ENCODE measurements at regions not wholly inside any gene's neighbourhood (a gene's known extent, or its start where the extent isn't known, plus 50 kb on each side); places are given as distances from the start of the nearest gene placed in this dataset.

DNA sequence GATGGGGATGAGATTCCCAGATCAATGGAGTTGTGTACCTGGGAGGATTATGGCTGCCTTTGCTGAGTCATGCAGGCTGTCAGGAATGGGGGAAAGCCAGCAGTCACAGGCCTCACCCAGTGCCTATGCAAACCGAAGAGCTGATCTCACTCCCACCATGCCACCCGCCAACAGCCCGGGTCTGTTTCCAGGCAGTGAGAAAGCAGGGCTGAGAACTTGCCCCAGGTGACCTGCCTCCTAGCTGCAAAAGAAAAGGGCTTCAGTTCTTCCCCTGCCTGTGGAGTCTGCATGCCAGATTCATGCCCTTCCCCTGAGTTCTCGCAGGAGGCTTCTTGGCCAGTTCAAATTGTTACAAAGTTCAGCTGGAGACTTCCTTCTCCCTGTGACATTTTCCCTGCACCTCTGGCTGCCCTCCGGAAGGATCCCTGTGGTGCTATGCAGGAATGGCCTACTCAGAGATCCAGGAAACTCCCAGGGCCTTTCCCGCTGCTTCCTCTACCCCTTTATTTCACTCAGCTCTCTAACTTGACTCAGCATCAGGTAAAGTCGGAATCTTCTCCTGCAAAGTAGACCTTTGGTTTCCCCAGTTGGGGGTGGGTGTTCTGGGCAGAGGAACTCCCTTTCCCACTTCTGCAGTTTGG, 71.5 kb upstream of the B3GAT2 start:
- ATAC-seq (ENCODE audit: insufficient read depth, low read depth), result no peak
- no peak overlapping the region for H3K4me2 ChIP-seq (ENCODE audit: insufficient read depth, low read length)
- H3K4me1 ChIP-seq (ENCODE audit: insufficient read depth, low read length), result no peaks in the 10 kb centered on the region
- no peak overlapping the region for H3K9ac ChIP-seq (ENCODE audit: low read depth, low read length)
- no peak for TF ChIP-seq EZH2 (IDR thresholded peaks at IDR 0.05; ENCODE audit: borderline replicate concordance, low read depth, low read length, severe bottlenecking)
- TF ChIP-seq, protein P1, sequence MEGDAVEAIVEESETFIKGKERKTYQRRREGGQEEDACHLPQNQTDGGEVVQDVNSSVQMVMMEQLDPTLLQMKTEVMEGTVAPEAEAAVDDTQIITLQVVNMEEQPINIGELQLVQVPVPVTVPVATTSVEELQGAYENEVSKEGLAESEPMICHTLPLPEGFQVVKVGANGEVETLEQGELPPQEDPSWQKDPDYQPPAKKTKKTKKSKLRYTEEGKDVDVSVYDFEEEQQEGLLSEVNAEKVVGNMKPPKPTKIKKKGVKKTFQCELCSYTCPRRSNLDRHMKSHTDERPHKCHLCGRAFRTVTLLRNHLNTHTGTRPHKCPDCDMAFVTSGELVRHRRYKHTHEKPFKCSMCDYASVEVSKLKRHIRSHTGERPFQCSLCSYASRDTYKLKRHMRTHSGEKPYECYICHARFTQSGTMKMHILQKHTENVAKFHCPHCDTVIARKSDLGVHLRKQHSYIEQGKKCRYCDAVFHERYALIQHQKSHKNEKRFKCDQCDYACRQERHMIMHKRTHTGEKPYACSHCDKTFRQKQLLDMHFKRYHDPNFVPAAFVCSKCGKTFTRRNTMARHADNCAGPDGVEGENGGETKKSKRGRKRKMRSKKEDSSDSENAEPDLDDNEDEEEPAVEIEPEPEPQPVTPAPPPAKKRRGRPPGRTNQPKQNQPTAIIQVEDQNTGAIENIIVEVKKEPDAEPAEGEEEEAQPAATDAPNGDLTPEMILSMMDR (IDR thresholded peaks at IDR 0.05; ENCODE audit: borderline replicate concordance, extremely low read depth, low read length, poor library complexity, severe bottlenecking), result no peak
- H3K27ac ChIP-seq (ENCODE audit: low read length), result no peak overlapping the region
- H3K27me3 ChIP-seq (ENCODE audit: insufficient read depth, low read length, poor library complexity), result no peaks in the 10 kb centered on the region
- no peaks in the 10 kb centered on the region for H4K20me1 ChIP-seq (ENCODE audit: insufficient read depth, low read length)
- no peak for DNase-seq
- no peaks in the 10 kb centered on the region for H3K79me2 ChIP-seq (ENCODE audit: insufficient read depth, low read length)
- H3K4me3 ChIP-seq (ENCODE audit: low read depth in 1 of 2, low read length in 2 of 2), result no peak overlapping the region
- no peaks in the 10 kb centered on the region for H3K36me3 ChIP-seq (ENCODE audit: insufficient read depth, low read length)
- no peak overlapping the region for H2AFZ ChIP-seq (ENCODE audit: low read depth, low read length)
- H3K9me3 ChIP-seq (ENCODE audit: insufficient read depth, low read length, severe bottlenecking), result no peaks in the 10 kb centered on the region

DNA sequence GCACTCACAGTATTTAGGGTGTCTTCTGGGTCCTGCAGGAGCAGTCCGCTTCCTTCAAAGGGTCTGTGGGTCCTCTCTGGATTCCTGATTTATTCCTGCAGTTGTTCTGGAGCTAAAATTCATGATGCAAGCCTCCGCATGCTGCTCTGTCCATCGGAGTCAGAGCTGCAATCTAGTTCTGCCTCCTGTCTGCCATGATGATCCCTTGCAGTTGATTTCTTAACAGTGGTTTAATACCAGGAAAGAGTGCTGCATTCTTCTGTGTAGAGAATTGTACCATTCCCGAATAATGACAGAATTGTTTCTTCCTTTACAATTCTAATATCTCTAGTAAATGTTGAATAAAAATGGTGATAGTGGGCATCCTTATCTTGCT, 72.0 kb upstream of the B3GAT2 start:
- no peak for DNase-seq
- H3K4me1 ChIP-seq (ENCODE audit: insufficient read depth, low read length), result no peaks in the 10 kb centered on the region
- no peaks in the 10 kb centered on the region for H3K36me3 ChIP-seq (ENCODE audit: insufficient read depth, low read length)
- H3K27ac ChIP-seq (ENCODE audit: low read length), result no peak overlapping the region
- H4K20me1 ChIP-seq (ENCODE audit: insufficient read depth, low read length), result no peaks in the 10 kb centered on the region
- H3K4me2 ChIP-seq (ENCODE audit: insufficient read depth, low read length), result no peak overlapping the region
- no peak overlapping the region for H2AFZ ChIP-seq (ENCODE audit: low read depth, low read length)
- H3K27me3 ChIP-seq (ENCODE audit: insufficient read depth, low read length, poor library complexity), result no peaks in the 10 kb centered on the region
- H3K4me3 ChIP-seq (ENCODE audit: low read depth in 1 of 2, low read length in 2 of 2), result no peak overlapping the region
- H3K79me2 ChIP-seq (ENCODE audit: insufficient read depth, low read length), result no peaks in the 10 kb centered on the region
- TF ChIP-seq EZH2 (IDR thresholded peaks at IDR 0.05; ENCODE audit: borderline replicate concordance, low read depth, low read length, severe bottlenecking), result no peak
- TF ChIP-seq, protein P1 (IDR thresholded peaks at IDR 0.05; ENCODE audit: borderline replicate concordance, extremely low read depth, low read length, poor library complexity, severe bottlenecking), result no peak
- no peak overlapping the region for H3K9ac ChIP-seq (ENCODE audit: low read depth, low read length)
- no peaks in the 10 kb centered on the region for H3K9me3 ChIP-seq (ENCODE audit: insufficient read depth, low read length, severe bottlenecking)
- no peak for ATAC-seq (ENCODE audit: insufficient read depth, low read depth)

- Histone ChIP-seq H3K4me1 (ENCODE audit: insufficient read depth, low read length) (no peaks in the 10 kb centered on the region), H3K27ac (ENCODE audit: low read length) (no peak overlapping the region), H3K4me2 (ENCODE audit: insufficient read depth, low read length) (no peak overlapping the region), H3K79me2 (ENCODE audit: insufficient read depth, low read length) (no peaks in the 10 kb centered on the region), H2AFZ (ENCODE audit: low read depth, low read length) (no peak overlapping the region), H4K20me1 (ENCODE audit: insufficient read depth, low read length) (no peaks in the 10 kb centered on the region), H3K9ac (ENCODE audit: low read depth, low read length) (no peak overlapping the region), H3K4me3 (ENCODE audit: low read depth in 1 of 2, low read length in 2 of 2) (no peak overlapping the region), H3K27me3 (ENCODE audit: insufficient read depth, low read length, poor library complexity) (no peaks in the 10 kb centered on the region), H3K9me3 (ENCODE audit: insufficient read depth, low read length, severe bottlenecking) (no peaks in the 10 kb centered on the region), H3K36me3 (ENCODE audit: insufficient read depth, low read length) (no peaks in the 10 kb centered on the region)
- TF ChIP-seq EZH2 (IDR thresholded peaks at IDR 0.05; ENCODE audit: borderline replicate concordance, low read depth, low read length, severe bottlenecking), result no peak
- TF ChIP-seq, protein P1 (IDR thresholded peaks at IDR 0.05; ENCODE audit: borderline replicate concordance, extremely low read depth, low read length, poor library complexity, severe bottlenecking), result no peak
- no peak for ATAC-seq (ENCODE audit: insufficient read depth, low read depth)
- DNase-seq, result no peak
Measured at GRCh38 chr6:71029555-71029954, 72.7 kb upstream of the B3GAT2 start.

Measured in DND-41 (cell line).